Hepatocyte (in vitro differentiated cells): ENCODE measurements at regions not wholly inside any gene's neighbourhood (a gene's known extent, or its start where the extent isn't known, plus 50 kb on each side); places are given as distances from the start of the nearest gene placed in this dataset.
"Not testable (repeated sequence)": the region's sequence is repeated elsewhere in the genome, so short reads cannot be mapped to it uniquely, and the experiment has no call there.

ENCODE experiments used
- DNase-seq: peaks from one replicate; pipeline ENCODE4 v3.0.0-alpha.2; 2016; ENCODE audit warnings: low spot score
- H2AFZ ChIP-seq: fragments of 200-600 bp; sonication (generic); 2 replicates; pipeline ENCODE4 v1.6.0; 2016; ENCODE audit warnings: antibody characterized with exemption, mild to moderate bottlenecking
- H3K27ac ChIP-seq: fragments of 200-600 bp; sonication (generic); 2 replicates; pipeline ENCODE4 v1.5.1; 2016; ENCODE audit warnings: mild to moderate bottlenecking
- H3K27me3 ChIP-seq: fragments of 200-600 bp; sonication (generic); 2 replicates; pipeline ENCODE4 v1.6.1; 2016
- H3K36me3 ChIP-seq: fragments of 200-600 bp; sonication (generic); replicated peaks from 2 replicates; pipeline ENCODE4 v1.5.1; 2016; ENCODE audit warnings: low read depth; ENCODE audit not compliant: insufficient read depth
- H3K4me1 ChIP-seq: fragments of 200-600 bp; sonication (generic); 2 replicates; pipeline ENCODE4 v1.5.1; 2016; ENCODE audit warnings: mild to moderate bottlenecking, moderate library complexity; ENCODE audit not compliant: insufficient read depth
- H3K4me2 ChIP-seq: fragments of 200-600 bp; sonication (generic); 2 replicates; pipeline ENCODE4 v1.6.0; 2016
- H3K4me3 ChIP-seq: fragments of 200-600 bp; sonication (generic); 2 replicates; pipeline ENCODE4 v1.5.1; 2016; ENCODE audit warnings: mild to moderate bottlenecking
- H3K79me2 ChIP-seq: fragments of 200-600 bp; sonication (generic); 2 replicates; pipeline ENCODE4 v1.6.0; 2017; ENCODE audit warnings: mild to moderate bottlenecking
- H3K9me2 ChIP-seq: fragments of 200-600 bp; sonication (generic); replicated peaks from 2 replicates; pipeline ENCODE4 v1.6.0; 2017; ENCODE audit warnings: mild to moderate bottlenecking; ENCODE audit not compliant: insufficient read depth
- H3K9me3 ChIP-seq: fragments of 200-600 bp; sonication (generic); 2 replicates; pipeline ENCODE4 v1.5.1; 2016; ENCODE audit warnings: low read depth, mild to moderate bottlenecking
- H4K20me1 ChIP-seq: fragments of 200-600 bp; sonication (generic); 2 replicates; pipeline ENCODE4 v1.6.0; 2016; ENCODE audit warnings: mild to moderate bottlenecking; ENCODE audit not compliant: insufficient read depth, poor library complexity, severe bottlenecking
- EZH2 ChIP-seq: fragments of 200-600 bp; sonication (generic); IDR thresholded peaks from 2 replicates; pipeline ENCODE4 v1.6.1; 2016; ENCODE audit warnings: antibody characterized with exemption, mild to moderate bottlenecking, borderline replicate concordance
- EZH2phosphoT487 ChIP-seq: fragments of 200-600 bp; sonication (generic); IDR thresholded peaks from one replicate; pipeline ENCODE4 v1.6.1; 2018; ENCODE audit warnings: antibody characterized with exemption, mild to moderate bottlenecking, low read depth, moderate library complexity; ENCODE audit not compliant: unreplicated experiment, severe bottlenecking
- WGBS: methylation state at CpG from one replicate; pipeline ENCODE4 v1.1.6; 2016; ENCODE audit warnings: low lambda C conversion rate; ENCODE audit errors: missing lambda C conversion rate; 5-methylcytosine and 5-hydroxymethylcytosine counted together
- TF ChIP-seq, protein P1 (sequence below): fragments of 200-600 bp; sonication (generic); IDR thresholded peaks from 2 replicates; pipeline ENCODE4 v1.5.1; 2016; ENCODE audit warnings: antibody characterized with exemption, mild to moderate bottlenecking; ENCODE audit not compliant: poor library complexity

DNA sequence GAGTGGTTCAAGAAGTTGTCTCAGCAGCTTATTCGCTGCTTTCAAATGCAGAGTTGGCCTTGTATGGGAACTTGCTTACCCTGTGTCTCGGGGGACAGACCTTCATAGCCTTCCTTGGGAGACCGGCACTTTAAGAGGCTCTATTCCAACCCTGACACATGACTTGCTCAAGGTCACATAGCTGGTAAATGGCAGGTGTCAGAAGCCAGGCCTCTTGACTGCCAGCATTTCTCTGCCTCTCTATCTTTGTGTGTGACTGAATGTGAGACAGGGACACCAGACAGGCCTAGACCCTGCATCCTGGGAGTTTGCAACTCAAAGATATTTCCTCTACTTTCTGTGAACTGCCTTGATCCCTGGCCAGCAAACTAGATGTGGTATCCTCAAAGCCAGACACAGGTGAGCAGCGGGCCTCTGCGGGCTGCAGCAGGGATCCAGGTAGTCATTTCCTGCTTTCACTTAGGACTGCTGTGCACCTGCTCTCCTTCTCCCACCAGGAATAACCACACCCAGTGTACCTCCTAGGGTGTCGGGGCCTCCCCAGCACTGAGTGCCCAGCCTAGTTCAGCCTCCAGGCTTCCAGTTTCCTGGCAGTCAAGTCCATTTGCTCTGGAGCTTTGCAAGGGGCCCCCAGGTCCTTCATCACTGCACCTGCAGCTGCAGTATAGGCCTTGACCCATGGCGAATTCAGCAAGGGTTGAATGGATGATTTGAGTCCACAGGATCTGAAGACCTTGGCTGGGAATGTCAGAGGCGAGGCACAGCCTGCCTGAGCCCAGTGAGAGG lies 116.6 kb upstream of the TNRC6C start:
- Histone ChIP-seq H4K20me1 (no peaks in the 10 kb centered on the region), H3K4me1 (peaks cover 20% of the 10 kb centered on the region), H3K27me3 (no peaks in the 10 kb centered on the region), H3K4me2 (no peak overlapping the region), H3K9me3 (no peaks in the 10 kb centered on the region), H3K4me3 (no peak overlapping the region), H3K9me2 (no peaks in the 10 kb centered on the region), H2AFZ (no peak overlapping the region), H3K36me3 (no peaks in the 10 kb centered on the region), H3K79me2 (no peaks in the 10 kb centered on the region), H3K27ac (peak overlapping the region; percentile 30)
- TF ChIP-seq EZH2 (no peak), EZH2phosphoT487 (no peak)
- TF ChIP-seq, protein P1, sequence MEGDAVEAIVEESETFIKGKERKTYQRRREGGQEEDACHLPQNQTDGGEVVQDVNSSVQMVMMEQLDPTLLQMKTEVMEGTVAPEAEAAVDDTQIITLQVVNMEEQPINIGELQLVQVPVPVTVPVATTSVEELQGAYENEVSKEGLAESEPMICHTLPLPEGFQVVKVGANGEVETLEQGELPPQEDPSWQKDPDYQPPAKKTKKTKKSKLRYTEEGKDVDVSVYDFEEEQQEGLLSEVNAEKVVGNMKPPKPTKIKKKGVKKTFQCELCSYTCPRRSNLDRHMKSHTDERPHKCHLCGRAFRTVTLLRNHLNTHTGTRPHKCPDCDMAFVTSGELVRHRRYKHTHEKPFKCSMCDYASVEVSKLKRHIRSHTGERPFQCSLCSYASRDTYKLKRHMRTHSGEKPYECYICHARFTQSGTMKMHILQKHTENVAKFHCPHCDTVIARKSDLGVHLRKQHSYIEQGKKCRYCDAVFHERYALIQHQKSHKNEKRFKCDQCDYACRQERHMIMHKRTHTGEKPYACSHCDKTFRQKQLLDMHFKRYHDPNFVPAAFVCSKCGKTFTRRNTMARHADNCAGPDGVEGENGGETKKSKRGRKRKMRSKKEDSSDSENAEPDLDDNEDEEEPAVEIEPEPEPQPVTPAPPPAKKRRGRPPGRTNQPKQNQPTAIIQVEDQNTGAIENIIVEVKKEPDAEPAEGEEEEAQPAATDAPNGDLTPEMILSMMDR: no peak
- no peak for DNase-seq
- 92% methylated on average over 8 of the region's 8 CpGs for WGBS

- no peak overlapping the region for H3K4me3 ChIP-seq
- H3K79me2 ChIP-seq: no peaks in the 10 kb centered on the region
- no peak for DNase-seq
- H3K27ac ChIP-seq: peak overlapping the region; percentile 30
- WGBS: 91% methylated on average over 10 of the region's 10 CpGs
- no peaks in the 10 kb centered on the region for H3K27me3 ChIP-seq
- TF ChIP-seq, protein P1: no peak
- TF ChIP-seq EZH2phosphoT487 (no peak), EZH2 (no peak)
- no peaks in the 10 kb centered on the region for H3K9me2 ChIP-seq
- H2AFZ ChIP-seq: no peak overlapping the region
- H4K20me1 ChIP-seq: no peaks in the 10 kb centered on the region
- no peaks in the 10 kb centered on the region for H3K36me3 ChIP-seq
- no peaks in the 10 kb centered on the region for H3K9me3 ChIP-seq
- peaks cover 20% of the 10 kb centered on the region for H3K4me1 ChIP-seq
- H3K4me2 ChIP-seq: no peak overlapping the region
Observed at GRCh38 chr17:77842528-77843147, 115.9 kb upstream of the TNRC6C start.

- H2AFZ ChIP-seq, H3K9me2 ChIP-seq, H3K79me2 ChIP-seq, H3K36me3 ChIP-seq, H3K27ac ChIP-seq, H4K20me1 ChIP-seq, H3K27me3 ChIP-seq, H3K9me3 ChIP-seq, H3K4me2 ChIP-seq, H3K4me3 ChIP-seq, DNase-seq: not testable (repeated sequence)
- 95% methylated on average over 12 of the region's 13 CpGs for WGBS
- peaks cover 20% of the 10 kb centered on the region for H3K4me1 ChIP-seq
Observed at GRCh38 chr17:77843255-77843895, 115.1 kb upstream of the TNRC6C start.

DNA sequence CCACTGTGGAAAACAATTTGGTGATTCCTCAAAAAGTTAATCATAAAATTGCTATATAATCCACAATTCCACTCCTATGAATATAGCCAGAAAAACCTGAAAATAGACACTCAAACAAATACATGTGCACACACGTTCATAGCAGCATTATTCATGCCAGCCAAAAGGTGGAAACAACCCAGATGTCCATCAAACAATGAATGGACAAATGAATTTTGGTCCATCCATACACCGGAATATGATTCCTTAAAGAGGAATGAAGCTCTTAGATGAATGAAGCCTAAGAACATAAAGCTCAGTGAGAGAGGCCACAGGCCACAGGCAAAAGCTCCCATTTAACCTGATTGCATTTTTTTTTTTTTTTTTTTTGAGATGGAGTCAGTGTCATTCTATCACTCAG lies 114.6 kb upstream of the TNRC6C start:
- 86% methylated on average over 2 of the region's 2 CpGs for WGBS
- TF ChIP-seq EZH2phosphoT487 (no peak), EZH2 (no peak)
- TF ChIP-seq, protein P1: no peak
- H2AFZ ChIP-seq: no peak overlapping the region
- H3K4me1 ChIP-seq: peaks cover 20% of the 10 kb centered on the region
- H3K4me2 ChIP-seq: no peak overlapping the region
- H3K36me3 ChIP-seq: no peaks in the 10 kb centered on the region
- no peaks in the 10 kb centered on the region for H3K9me2 ChIP-seq
- H3K4me3 ChIP-seq: no peak overlapping the region
- H3K79me2 ChIP-seq: no peaks in the 10 kb centered on the region
- no peaks in the 10 kb centered on the region for H4K20me1 ChIP-seq
- H3K27ac ChIP-seq: no peak overlapping the region
- no peaks in the 10 kb centered on the region for H3K9me3 ChIP-seq
- H3K27me3 ChIP-seq: no peaks in the 10 kb centered on the region
- DNase-seq: no peak
